Brain microvascular endothelial cell (primary cell): ENCODE measurements at regions not wholly inside any gene's neighbourhood (a gene's known extent, or its start where the extent isn't known, plus 50 kb on each side); places are given as distances from the start of the nearest gene placed in this dataset.

Experiments
- DNase-seq: peaks from one replicate; pipeline ENCODE4 v3.0.0-alpha.2; 2020
- H3K27ac ChIP-seq: fragments of 250-450 bp; sonication (Bioruptor Pico); 2 replicates; pipeline ENCODE4 v1.5.1; 2020; ENCODE audit warnings: mild to moderate bottlenecking, moderate library complexity
- H3K27me3 ChIP-seq: fragments of 250-450 bp; sonication (Bioruptor Pico); replicated peaks from 2 replicates; pipeline ENCODE4 v1.5.1; 2020; ENCODE audit warnings: mild to moderate bottlenecking
- H3K36me3 ChIP-seq: fragments of 250-450 bp; sonication (Bioruptor Pico); replicated peaks from 2 replicates; pipeline ENCODE4 v1.5.1; 2020; ENCODE audit warnings: mild to moderate bottlenecking
- H3K4me3 ChIP-seq: 2 replicates; pipeline ENCODE4 v1.5.1; 2011; ENCODE audit warnings: low read depth, mild to moderate bottlenecking, control low read depth, low read length, moderate library complexity
- CTCF ChIP-seq: IDR thresholded peaks from 2 replicates; pipeline ENCODE4 v1.5.1; 2011; ENCODE audit warnings: low read depth, mild to moderate bottlenecking, moderate library complexity, low read length, control low read depth, inconsistent platforms; ENCODE audit errors: missing control alignments
- in situ Hi-C: cut with HindIII; loops from 2 replicates; pipeline ENCODE4 v1.10.0; 2017; ENCODE audit warnings: low sequenced_read_pairs, low pct_ligation_motif_present

- TF ChIP-seq CTCF: no peak
- DNase-seq: no peak
- in situ Hi-C loops: no loop called here
These were observed 57.7 kb upstream of the PPP2R2D start for GRCh38 chr10:131843089-131843595.

GRCh38 chr10:131843881-131844284 lies 56.9 kb upstream of the PPP2R2D start:
- no peak overlapping the region for H3K4me3 ChIP-seq
- no peaks in the 10 kb centered on the region for H3K27me3 ChIP-seq
- H3K36me3 ChIP-seq: no peaks in the 10 kb centered on the region
- in situ Hi-C loops: no loop called here
- no peak for TF ChIP-seq CTCF
- no peak for DNase-seq
- no peak overlapping the region for H3K27ac ChIP-seq

More at GRCh38 chr10:131843089-131843595, 57.7 kb upstream of the PPP2R2D start:
- H3K27ac ChIP-seq: no peak overlapping the region
- no peak overlapping the region for H3K4me3 ChIP-seq
- no peaks in the 10 kb centered on the region for H3K27me3 ChIP-seq
- H3K36me3 ChIP-seq: no peaks in the 10 kb centered on the region

- no peak overlapping the region for H3K27ac ChIP-seq
- no peaks in the 10 kb centered on the region for H3K36me3 ChIP-seq
- H3K4me3 ChIP-seq: no peak overlapping the region
- H3K27me3 ChIP-seq: no peaks in the 10 kb centered on the region
- in situ Hi-C loops: no loop called here
- no peak for TF ChIP-seq CTCF
- no peak for DNase-seq
These were observed 56.2 kb upstream of the PPP2R2D start for GRCh38 chr10:131844529-131845084.

- DNase-seq: no peak
These were observed 55.1 kb upstream of the PPP2R2D start for GRCh38 chr10:131845505-131846239.

GRCh38 chr10:131846240-131847101 lies 54.3 kb upstream of the PPP2R2D start:
- no peaks in the 10 kb centered on the region for H3K36me3 ChIP-seq
- in situ Hi-C loops: no loop called here
- H3K27me3 ChIP-seq: no peaks in the 10 kb centered on the region
- TF ChIP-seq CTCF: no peak
- no peak for DNase-seq
- H3K4me3 ChIP-seq: no peak overlapping the region
- no peak overlapping the region for H3K27ac ChIP-seq

More at GRCh38 chr10:131845505-131846239, 55.1 kb upstream of the PPP2R2D start:
- no peak overlapping the region for H3K27ac ChIP-seq
- in situ Hi-C loops: no loop called here
- TF ChIP-seq CTCF: no peak
- H3K27me3 ChIP-seq: no peaks in the 10 kb centered on the region
- no peaks in the 10 kb centered on the region for H3K36me3 ChIP-seq
- no peak overlapping the region for H3K4me3 ChIP-seq
